ENCODE measurements at regions not wholly inside any gene's neighbourhood (a gene's known extent, or its start where the extent isn't known, plus 50 kb on each side); places are given as distances from the start of the nearest gene placed in this dataset.

DNA sequence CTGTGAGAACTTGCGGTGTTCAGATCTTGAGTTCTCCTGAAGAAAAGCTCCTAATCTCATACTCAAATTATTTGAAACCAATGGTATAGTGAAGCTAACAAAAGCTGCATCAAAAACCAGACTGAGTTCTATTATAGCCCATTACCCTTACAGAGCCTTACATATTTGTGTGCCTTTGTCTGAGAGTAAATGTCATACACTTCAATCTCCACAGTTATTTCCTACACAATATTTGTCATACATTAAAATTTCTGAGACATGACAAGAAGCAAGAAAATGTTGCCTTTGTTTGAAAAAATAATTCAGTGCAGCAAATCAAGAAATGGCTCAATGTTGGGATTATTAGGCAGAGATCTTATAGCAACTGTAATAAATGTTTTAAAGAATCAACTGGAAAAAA is 776.1 kb upstream of the MBL2 start:
- Histone ChIP-seq H3K27ac (ENCODE audit: low read length, poor library complexity, severe bottlenecking) (no peak overlapping the region), H2AFZ (ENCODE audit: low read depth, low read length) (no peak overlapping the region), H3K36me3 (ENCODE audit: control insufficient read depth in 1 of 2, insufficient read depth in 2 of 2, low read depth in 1 of 2, low read length in 2 of 2) (no peaks in the 10 kb centered on the region), H4K8ac (ENCODE audit: low read length) (no peak overlapping the region), H2AK5ac (ENCODE audit: low read length, severe bottlenecking) (no peak overlapping the region), H3K9ac (ENCODE audit: low read length) (no peak overlapping the region), H2BK15ac (ENCODE audit: low read depth, poor library complexity, severe bottlenecking) (no peak overlapping the region), H3K27me3 (ENCODE audit: control insufficient read depth in 1 of 2, insufficient read depth in 1 of 2, low read length in 2 of 2) (no peaks in the 10 kb centered on the region), H3K18ac (ENCODE audit: low read depth in 1 of 2, low read length in 2 of 2) (no peak overlapping the region), H3K4me1 (ENCODE audit: control insufficient read depth, insufficient read depth, low read depth, low read length) (no peaks in the 10 kb centered on the region), H3K23ac (ENCODE audit: low read length in 2 of 2) (no peak overlapping the region), H3K4ac (ENCODE audit: low read depth in 1 of 2, low read length in 2 of 2) (no peak overlapping the region), H2BK12ac (ENCODE audit: low read length in 2 of 2) (no peak overlapping the region), H2BK5ac (ENCODE audit: low read depth, low read length, poor library complexity, severe bottlenecking) (no peak overlapping the region), H3K14ac (ENCODE audit: low read length in 2 of 2) (no peak overlapping the region), H3K79me1 (replicated peaks; ENCODE audit: low read length, poor library complexity, severe bottlenecking) (no peaks in the 10 kb centered on the region), H3K9me3 (ENCODE audit: control insufficient read depth, low read length) (no peaks in the 10 kb centered on the region), H2BK120ac (ENCODE audit: low read depth, low read length) (no peak overlapping the region), H4K91ac (ENCODE audit: low read length) (no peak overlapping the region), H3K4me2 (ENCODE audit: low read length, poor library complexity, severe bottlenecking) (no peak overlapping the region), H3K4me3 (ENCODE audit: insufficient read depth in 1 of 2, low read depth in 1 of 2, low read length in 2 of 2) (no peak overlapping the region)
- DNase-seq: no peak
- WGBS: 100% methylated on average over 1 of the region's 1 CpG

DNA sequence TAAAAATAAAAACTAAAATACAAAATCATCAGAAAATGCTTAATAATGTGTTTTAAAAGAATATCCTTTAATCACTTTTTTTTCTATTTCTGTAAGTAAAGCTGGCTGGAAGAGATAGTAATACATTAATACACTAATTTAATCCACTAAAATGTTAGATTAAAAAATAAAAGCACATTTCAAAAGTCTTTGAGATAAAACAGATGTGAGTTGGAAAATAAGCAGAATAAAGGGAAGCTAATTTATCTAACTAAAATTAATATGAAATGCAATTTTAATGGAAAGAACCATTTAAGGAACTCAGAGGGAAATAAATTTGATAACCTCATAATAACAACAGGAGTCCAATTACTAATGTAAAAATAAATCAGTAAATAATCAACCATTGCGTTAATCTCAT is 774.8 kb upstream of the MBL2 start:
- Histone ChIP-seq H3K4me3 (ENCODE audit: insufficient read depth in 1 of 2, low read depth in 1 of 2, low read length in 2 of 2) (no peak overlapping the region), H2AK5ac (ENCODE audit: low read length, severe bottlenecking) (no peak overlapping the region), H4K91ac (ENCODE audit: low read length) (no peak overlapping the region), H2AFZ (ENCODE audit: low read depth, low read length) (no peak overlapping the region), H3K9ac (ENCODE audit: low read length) (no peak overlapping the region), H3K4me2 (ENCODE audit: low read length, poor library complexity, severe bottlenecking) (no peak overlapping the region), H3K36me3 (ENCODE audit: control insufficient read depth in 1 of 2, insufficient read depth in 2 of 2, low read depth in 1 of 2, low read length in 2 of 2) (no peaks in the 10 kb centered on the region), H3K79me1 (replicated peaks; ENCODE audit: low read length, poor library complexity, severe bottlenecking) (no peaks in the 10 kb centered on the region), H3K9me3 (ENCODE audit: control insufficient read depth, low read length) (no peaks in the 10 kb centered on the region), H2BK120ac (ENCODE audit: low read depth, low read length) (no peak overlapping the region), H3K23ac (ENCODE audit: low read length in 2 of 2) (no peak overlapping the region), H3K4ac (ENCODE audit: low read depth in 1 of 2, low read length in 2 of 2) (no peak overlapping the region), H3K27me3 (ENCODE audit: control insufficient read depth in 1 of 2, insufficient read depth in 1 of 2, low read length in 2 of 2) (no peaks in the 10 kb centered on the region), H2BK5ac (ENCODE audit: low read depth, low read length, poor library complexity, severe bottlenecking) (no peak overlapping the region), H3K27ac (ENCODE audit: low read length, poor library complexity, severe bottlenecking) (no peak overlapping the region), H2BK15ac (ENCODE audit: low read depth, poor library complexity, severe bottlenecking) (no peak overlapping the region), H3K4me1 (ENCODE audit: control insufficient read depth, insufficient read depth, low read depth, low read length) (no peaks in the 10 kb centered on the region), H3K14ac (ENCODE audit: low read length in 2 of 2) (no peak overlapping the region), H4K8ac (ENCODE audit: low read length) (no peak overlapping the region), H3K18ac (ENCODE audit: low read depth in 1 of 2, low read length in 2 of 2) (no peak overlapping the region), H2BK12ac (ENCODE audit: low read length in 2 of 2) (no peak overlapping the region)
- WGBS: no CpG with 5 or more reads among the region's 1 CpG
- DNase-seq: no peak

DNA sequence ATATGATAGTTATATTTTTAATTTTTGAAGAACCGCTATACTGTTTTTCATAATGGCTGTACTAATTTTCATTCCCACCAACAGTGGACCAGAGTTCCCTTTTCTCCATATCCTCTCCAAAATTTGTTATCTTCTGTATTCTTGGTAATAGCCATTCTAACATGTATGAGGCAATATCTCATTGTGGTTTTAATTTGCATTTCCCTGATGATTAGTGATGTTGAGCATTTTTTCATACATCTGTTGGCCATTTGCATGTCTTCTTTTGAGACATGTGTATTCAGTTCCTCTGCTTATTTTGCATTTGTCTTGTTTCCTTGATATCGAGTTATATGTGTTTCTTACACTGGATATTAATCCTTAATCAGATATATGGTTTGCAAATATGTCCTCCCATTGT is 770.8 kb upstream of the MBL2 start:
- no peak overlapping the region for H2BK15ac ChIP-seq (ENCODE audit: low read depth, poor library complexity, severe bottlenecking)
- H2BK12ac ChIP-seq (ENCODE audit: low read length in 2 of 2): no peak overlapping the region
- no peak overlapping the region for H4K8ac ChIP-seq (ENCODE audit: low read length)
- H3K9ac ChIP-seq (ENCODE audit: low read length): no peak overlapping the region
- no peak overlapping the region for H2BK120ac ChIP-seq (ENCODE audit: low read depth, low read length)
- no peak overlapping the region for H3K4me2 ChIP-seq (ENCODE audit: low read length, poor library complexity, severe bottlenecking)
- no peaks in the 10 kb centered on the region for H3K4me1 ChIP-seq (ENCODE audit: control insufficient read depth, insufficient read depth, low read depth, low read length)
- H3K18ac ChIP-seq (ENCODE audit: low read depth in 1 of 2, low read length in 2 of 2): no peak overlapping the region
- no peak overlapping the region for H3K27ac ChIP-seq (ENCODE audit: low read length, poor library complexity, severe bottlenecking)
- no peak overlapping the region for H3K4me3 ChIP-seq (ENCODE audit: insufficient read depth in 1 of 2, low read depth in 1 of 2, low read length in 2 of 2)
- no peak overlapping the region for H4K91ac ChIP-seq (ENCODE audit: low read length)
- no peaks in the 10 kb centered on the region for H3K79me1 ChIP-seq (replicated peaks; ENCODE audit: low read length, poor library complexity, severe bottlenecking)
- no peak for DNase-seq
- no peak overlapping the region for H3K14ac ChIP-seq (ENCODE audit: low read length in 2 of 2)
- H3K9me3 ChIP-seq (ENCODE audit: control insufficient read depth, low read length): no peaks in the 10 kb centered on the region
- H3K27me3 ChIP-seq (ENCODE audit: control insufficient read depth in 1 of 2, insufficient read depth in 1 of 2, low read length in 2 of 2): no peaks in the 10 kb centered on the region
- no peaks in the 10 kb centered on the region for H3K36me3 ChIP-seq (ENCODE audit: control insufficient read depth in 1 of 2, insufficient read depth in 2 of 2, low read depth in 1 of 2, low read length in 2 of 2)
- H3K23ac ChIP-seq (ENCODE audit: low read length in 2 of 2): no peak overlapping the region
- no peak overlapping the region for H2AFZ ChIP-seq (ENCODE audit: low read depth, low read length)
- WGBS: no CpG with 5 or more reads among the region's 2 CpGs
- H3K4ac ChIP-seq (ENCODE audit: low read depth in 1 of 2, low read length in 2 of 2): no peak overlapping the region
- H2AK5ac ChIP-seq (ENCODE audit: low read length, severe bottlenecking): no peak overlapping the region
- H2BK5ac ChIP-seq (ENCODE audit: low read depth, low read length, poor library complexity, severe bottlenecking): no peak overlapping the region

DNA sequence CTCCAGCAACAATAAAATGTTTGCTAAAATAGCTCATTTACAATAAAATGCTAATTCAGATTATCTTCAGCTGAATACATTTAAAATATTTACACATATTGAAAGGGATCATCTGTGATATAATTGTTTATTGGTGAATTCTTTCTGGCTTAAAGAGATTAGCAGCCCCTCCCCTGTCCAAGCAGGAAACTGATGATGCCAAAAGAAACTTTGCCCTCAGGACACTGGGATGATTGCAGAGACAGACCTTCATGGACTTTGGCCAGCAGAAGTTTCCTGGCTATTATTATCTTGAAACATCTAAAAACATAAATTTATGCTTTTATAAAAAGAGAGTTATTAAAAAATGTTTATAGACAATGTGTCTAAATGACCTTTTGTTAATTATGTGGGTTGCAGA is 764.9 kb upstream of the MBL2 start:
- Histone ChIP-seq H3K9me3 (ENCODE audit: control insufficient read depth, low read length) (no peaks in the 10 kb centered on the region), H3K27ac (ENCODE audit: low read length, poor library complexity, severe bottlenecking) (no peak overlapping the region), H4K91ac (ENCODE audit: low read length) (no peak overlapping the region), H3K4me3 (ENCODE audit: insufficient read depth in 1 of 2, low read depth in 1 of 2, low read length in 2 of 2) (no peak overlapping the region), H3K79me1 (replicated peaks; ENCODE audit: low read length, poor library complexity, severe bottlenecking) (no peaks in the 10 kb centered on the region), H3K4me1 (ENCODE audit: control insufficient read depth, insufficient read depth, low read depth, low read length) (no peaks in the 10 kb centered on the region), H3K14ac (ENCODE audit: low read length in 2 of 2) (no peak overlapping the region), H2AFZ (ENCODE audit: low read depth, low read length) (no peak overlapping the region), H2AK5ac (ENCODE audit: low read length, severe bottlenecking) (no peak overlapping the region), H3K4me2 (ENCODE audit: low read length, poor library complexity, severe bottlenecking) (no peak overlapping the region), H2BK5ac (ENCODE audit: low read depth, low read length, poor library complexity, severe bottlenecking) (no peak overlapping the region), H2BK15ac (ENCODE audit: low read depth, poor library complexity, severe bottlenecking) (no peak overlapping the region), H3K9ac (ENCODE audit: low read length) (no peak overlapping the region), H3K18ac (ENCODE audit: low read depth in 1 of 2, low read length in 2 of 2) (no peak overlapping the region), H2BK12ac (ENCODE audit: low read length in 2 of 2) (no peak overlapping the region), H3K4ac (ENCODE audit: low read depth in 1 of 2, low read length in 2 of 2) (no peak overlapping the region), H2BK120ac (ENCODE audit: low read depth, low read length) (no peak overlapping the region), H4K8ac (ENCODE audit: low read length) (no peak overlapping the region), H3K27me3 (ENCODE audit: control insufficient read depth in 1 of 2, insufficient read depth in 1 of 2, low read length in 2 of 2) (no peaks in the 10 kb centered on the region), H3K36me3 (ENCODE audit: control insufficient read depth in 1 of 2, insufficient read depth in 2 of 2, low read depth in 1 of 2, low read length in 2 of 2) (no peaks in the 10 kb centered on the region), H3K23ac (ENCODE audit: low read length in 2 of 2) (no peak overlapping the region)
- no peak for DNase-seq

All from mesenchymal stem cell (in vitro differentiated cells and primary cell).